ENCODE measurements at regions not wholly inside any gene's neighbourhood (a gene's known extent, or its start where the extent isn't known, plus 50 kb on each side); places are given as distances from the start of the nearest gene placed in this dataset.

DNA sequence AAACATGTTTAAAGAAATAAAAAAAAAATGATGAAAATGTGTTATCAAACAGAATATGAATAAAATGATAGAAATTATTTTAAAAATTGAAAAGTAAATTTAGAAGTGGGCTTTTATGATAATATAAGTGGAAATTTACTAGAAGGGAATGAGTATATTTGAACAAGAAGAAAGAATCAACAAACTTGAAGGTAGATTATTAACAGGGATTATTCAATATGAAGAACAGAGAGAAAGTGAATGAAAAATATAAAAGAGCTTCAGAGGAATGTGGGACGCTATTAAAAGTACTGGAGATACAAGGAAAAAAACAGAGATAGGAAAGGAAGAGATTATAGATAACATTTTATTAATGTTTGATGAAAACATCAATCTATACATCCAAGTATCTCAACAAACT lies 1014.4 kb upstream of the CITED2 start:
- TF ChIP-seq, protein P1, sequence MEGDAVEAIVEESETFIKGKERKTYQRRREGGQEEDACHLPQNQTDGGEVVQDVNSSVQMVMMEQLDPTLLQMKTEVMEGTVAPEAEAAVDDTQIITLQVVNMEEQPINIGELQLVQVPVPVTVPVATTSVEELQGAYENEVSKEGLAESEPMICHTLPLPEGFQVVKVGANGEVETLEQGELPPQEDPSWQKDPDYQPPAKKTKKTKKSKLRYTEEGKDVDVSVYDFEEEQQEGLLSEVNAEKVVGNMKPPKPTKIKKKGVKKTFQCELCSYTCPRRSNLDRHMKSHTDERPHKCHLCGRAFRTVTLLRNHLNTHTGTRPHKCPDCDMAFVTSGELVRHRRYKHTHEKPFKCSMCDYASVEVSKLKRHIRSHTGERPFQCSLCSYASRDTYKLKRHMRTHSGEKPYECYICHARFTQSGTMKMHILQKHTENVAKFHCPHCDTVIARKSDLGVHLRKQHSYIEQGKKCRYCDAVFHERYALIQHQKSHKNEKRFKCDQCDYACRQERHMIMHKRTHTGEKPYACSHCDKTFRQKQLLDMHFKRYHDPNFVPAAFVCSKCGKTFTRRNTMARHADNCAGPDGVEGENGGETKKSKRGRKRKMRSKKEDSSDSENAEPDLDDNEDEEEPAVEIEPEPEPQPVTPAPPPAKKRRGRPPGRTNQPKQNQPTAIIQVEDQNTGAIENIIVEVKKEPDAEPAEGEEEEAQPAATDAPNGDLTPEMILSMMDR (IDR thresholded peaks at IDR 0.05), result no peak
- no peak for TF ChIP-seq EZH2 (IDR thresholded peaks at IDR 0.05)
